ENCODE measurements at regions not wholly inside any gene's neighbourhood (a gene's known extent, or its start where the extent isn't known, plus 50 kb on each side); places are given as distances from the start of the nearest gene placed in this dataset.

DNA sequence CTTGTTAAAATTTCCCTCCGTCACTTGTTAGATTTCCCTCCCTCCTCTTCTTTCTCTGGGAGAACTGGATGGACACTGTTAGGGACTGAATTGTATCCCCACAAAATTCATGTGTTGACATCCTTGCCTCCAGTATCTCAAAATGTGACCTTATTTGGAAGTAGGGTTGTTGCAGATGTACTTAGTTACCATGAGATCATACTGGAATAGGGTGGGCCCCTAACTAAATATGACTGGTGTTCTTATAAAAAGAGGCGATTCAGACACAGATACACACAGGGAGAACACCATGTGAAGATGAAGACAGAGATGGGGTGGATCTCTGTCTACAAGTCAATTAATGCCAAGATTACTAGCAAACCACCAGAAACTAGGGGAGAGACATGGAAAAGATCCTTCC lies 139.5 kb downstream of the ALDH8A1 start:
- TF ChIP-seq, protein P1, sequence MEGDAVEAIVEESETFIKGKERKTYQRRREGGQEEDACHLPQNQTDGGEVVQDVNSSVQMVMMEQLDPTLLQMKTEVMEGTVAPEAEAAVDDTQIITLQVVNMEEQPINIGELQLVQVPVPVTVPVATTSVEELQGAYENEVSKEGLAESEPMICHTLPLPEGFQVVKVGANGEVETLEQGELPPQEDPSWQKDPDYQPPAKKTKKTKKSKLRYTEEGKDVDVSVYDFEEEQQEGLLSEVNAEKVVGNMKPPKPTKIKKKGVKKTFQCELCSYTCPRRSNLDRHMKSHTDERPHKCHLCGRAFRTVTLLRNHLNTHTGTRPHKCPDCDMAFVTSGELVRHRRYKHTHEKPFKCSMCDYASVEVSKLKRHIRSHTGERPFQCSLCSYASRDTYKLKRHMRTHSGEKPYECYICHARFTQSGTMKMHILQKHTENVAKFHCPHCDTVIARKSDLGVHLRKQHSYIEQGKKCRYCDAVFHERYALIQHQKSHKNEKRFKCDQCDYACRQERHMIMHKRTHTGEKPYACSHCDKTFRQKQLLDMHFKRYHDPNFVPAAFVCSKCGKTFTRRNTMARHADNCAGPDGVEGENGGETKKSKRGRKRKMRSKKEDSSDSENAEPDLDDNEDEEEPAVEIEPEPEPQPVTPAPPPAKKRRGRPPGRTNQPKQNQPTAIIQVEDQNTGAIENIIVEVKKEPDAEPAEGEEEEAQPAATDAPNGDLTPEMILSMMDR (conservative IDR thresholded peaks at IDR 0.05): no peak
- TF ChIP-seq ZFX (IDR thresholded peaks at IDR 0.05): no peak
